Peyer's patch (tissue), 4 donors: ENCODE measurements at regions not wholly inside any gene's neighbourhood (a gene's known extent, or its start where the extent isn't known, plus 50 kb on each side); places are given as distances from the start of the nearest gene placed in this dataset.

Source experiments
- CTCF ChIP-seq, 6 experiments: fragments of 450-650 bp in 4 of 6; fragments of 200-600 bp in 2 of 6; sonication (generic) in 1 of 6; IDR thresholded peaks; one replicate each; pipeline ENCODE4 v1.5.1; 2017 to 2019; ENCODE audit warnings: antibody characterized with exemption in 6 of 6, mild to moderate bottlenecking in 3 of 6, moderate library complexity in 1 of 6
- POLR2A ChIP-seq, 2 donors: fragments of 450-650 bp; IDR thresholded peaks; one replicate each; pipeline ENCODE4 v1.5.1; 2017; ENCODE audit warnings: antibody characterized with exemption in 2 of 2, mild to moderate bottlenecking in 2 of 2, moderate library complexity in 2 of 2

DNA sequence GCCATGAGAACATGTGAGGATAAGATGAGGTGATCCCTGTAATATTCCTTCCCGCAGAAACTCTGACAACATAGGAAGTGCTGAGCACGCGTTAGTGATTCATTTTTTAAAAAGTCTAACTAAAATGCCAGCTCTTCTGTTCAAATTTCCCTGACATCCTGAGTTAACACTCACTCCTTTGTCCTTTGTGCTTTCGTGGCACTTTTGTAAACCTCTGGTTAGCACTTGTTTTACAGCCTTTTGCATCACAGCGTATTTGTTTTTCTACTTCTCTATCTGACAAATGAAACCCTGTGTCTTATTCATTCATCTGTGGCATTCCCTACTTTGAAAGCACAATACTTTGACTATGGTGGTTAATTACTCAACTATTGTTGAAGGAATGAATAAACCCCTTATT is 313.6 kb downstream of the NUAK1 start:
- TF ChIP-seq CTCF (IDR thresholded peaks at IDR 0.05) (no peak), POLR2A (IDR thresholded peaks at IDR 0.05) (no peak)
